ENCODE measurements at regions not wholly inside any gene's neighbourhood (a gene's known extent, or its start where the extent isn't known, plus 50 kb on each side); places are given as distances from the start of the nearest gene placed in this dataset.

DNA sequence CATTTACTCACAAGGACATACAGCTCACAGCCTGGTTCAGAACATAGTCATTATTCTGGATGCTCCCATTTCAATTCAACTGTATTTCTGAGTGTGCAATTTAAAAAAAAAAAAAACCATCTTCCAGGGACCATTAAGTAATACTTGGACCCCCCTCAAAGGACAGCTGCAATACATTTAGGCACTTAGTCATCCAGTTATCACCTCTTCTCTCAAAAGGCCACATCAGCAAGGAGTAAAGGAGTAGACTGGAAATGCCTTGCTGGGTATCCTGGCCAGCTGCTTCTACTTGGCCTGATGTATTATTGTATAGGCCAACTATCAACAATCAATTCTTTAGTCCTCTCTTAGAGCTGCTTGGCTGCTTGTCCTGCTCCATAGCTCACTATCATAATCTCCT, 211.4 kb upstream of the SETMAR start:
- H3K9me3 ChIP-seq: no peaks in the 10 kb centered on the region
- intact Hi-C loops (cut with DNase I; ENCODE audit: low total_unique reads): no loop called here
- no peaks in the 10 kb centered on the region for H3K27me3 ChIP-seq
- no peaks in the 10 kb centered on the region for H3K4me1 ChIP-seq
- no peaks in the 10 kb centered on the region for H3K36me3 ChIP-seq (ENCODE audit: low read depth, missing control alignments)
- H3K27ac ChIP-seq: no peak overlapping the region
- TF ChIP-seq, protein P1, sequence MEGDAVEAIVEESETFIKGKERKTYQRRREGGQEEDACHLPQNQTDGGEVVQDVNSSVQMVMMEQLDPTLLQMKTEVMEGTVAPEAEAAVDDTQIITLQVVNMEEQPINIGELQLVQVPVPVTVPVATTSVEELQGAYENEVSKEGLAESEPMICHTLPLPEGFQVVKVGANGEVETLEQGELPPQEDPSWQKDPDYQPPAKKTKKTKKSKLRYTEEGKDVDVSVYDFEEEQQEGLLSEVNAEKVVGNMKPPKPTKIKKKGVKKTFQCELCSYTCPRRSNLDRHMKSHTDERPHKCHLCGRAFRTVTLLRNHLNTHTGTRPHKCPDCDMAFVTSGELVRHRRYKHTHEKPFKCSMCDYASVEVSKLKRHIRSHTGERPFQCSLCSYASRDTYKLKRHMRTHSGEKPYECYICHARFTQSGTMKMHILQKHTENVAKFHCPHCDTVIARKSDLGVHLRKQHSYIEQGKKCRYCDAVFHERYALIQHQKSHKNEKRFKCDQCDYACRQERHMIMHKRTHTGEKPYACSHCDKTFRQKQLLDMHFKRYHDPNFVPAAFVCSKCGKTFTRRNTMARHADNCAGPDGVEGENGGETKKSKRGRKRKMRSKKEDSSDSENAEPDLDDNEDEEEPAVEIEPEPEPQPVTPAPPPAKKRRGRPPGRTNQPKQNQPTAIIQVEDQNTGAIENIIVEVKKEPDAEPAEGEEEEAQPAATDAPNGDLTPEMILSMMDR (IDR thresholded peaks at IDR 0.05): no peak
- TF ChIP-seq POLR2A (IDR thresholded peaks at IDR 0.05): no peak
- DNase-seq: no peak
- no peak overlapping the region for H3K4me3 ChIP-seq

DNA sequence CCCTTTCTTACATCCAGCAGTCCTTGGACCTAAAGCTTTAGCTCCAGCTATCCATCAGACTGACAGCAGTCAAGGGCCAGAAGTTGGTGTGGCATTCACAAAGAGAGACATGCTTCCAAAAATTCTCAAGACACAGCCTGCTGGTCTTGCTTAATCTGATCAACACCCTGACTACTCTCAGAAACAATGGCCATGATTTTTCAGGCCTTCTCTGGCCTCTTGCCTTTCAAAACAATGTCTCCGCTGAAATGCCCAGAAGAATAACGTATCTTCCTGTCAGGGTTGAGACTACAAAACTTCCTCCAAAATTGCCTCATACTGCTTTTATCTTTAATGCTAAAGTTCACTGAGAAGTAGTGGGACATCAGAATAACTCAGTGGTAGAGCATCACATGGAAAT, 205.4 kb upstream of the SETMAR start:
- DNase-seq: no peak
- no peak overlapping the region for H3K4me3 ChIP-seq
- WGBS, 2 donors: 73 to 78% methylated on average over 2 of the region's 2 CpGs
- no peaks in the 10 kb centered on the region for H3K36me3 ChIP-seq (ENCODE audit: low read depth, missing control alignments)
- no peaks in the 10 kb centered on the region for H3K27me3 ChIP-seq
- H3K27ac ChIP-seq: no peak overlapping the region
- intact Hi-C loops (cut with DNase I; ENCODE audit: low total_unique reads): no loop called here
- H3K9me3 ChIP-seq: no peaks in the 10 kb centered on the region
- H3K4me1 ChIP-seq: no peaks in the 10 kb centered on the region
- TF ChIP-seq, protein P1 (IDR thresholded peaks at IDR 0.05): no peak
- TF ChIP-seq POLR2A (IDR thresholded peaks at IDR 0.05): no peak

DNA sequence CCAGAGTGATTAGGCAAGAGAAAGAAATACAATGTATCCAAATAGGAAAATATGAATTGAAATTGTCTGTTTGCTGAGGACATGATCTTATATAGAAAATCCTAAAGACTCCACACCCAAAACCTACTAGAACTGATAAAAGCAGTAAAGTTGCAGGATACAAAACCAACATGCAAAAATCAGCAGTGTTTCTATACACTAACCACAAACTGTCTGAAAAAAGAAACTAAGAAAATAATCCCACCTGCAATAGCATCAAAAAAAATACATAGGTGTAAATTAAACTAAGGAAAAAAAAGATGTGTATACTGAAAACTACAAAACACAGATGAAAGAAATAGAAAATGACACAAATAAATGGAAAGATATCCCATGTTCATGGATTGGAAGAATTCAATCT, 203.6 kb upstream of the SETMAR start:
- H3K9me3 ChIP-seq: no peaks in the 10 kb centered on the region
- intact Hi-C loops (cut with DNase I; ENCODE audit: low total_unique reads): no loop called here

DNA sequence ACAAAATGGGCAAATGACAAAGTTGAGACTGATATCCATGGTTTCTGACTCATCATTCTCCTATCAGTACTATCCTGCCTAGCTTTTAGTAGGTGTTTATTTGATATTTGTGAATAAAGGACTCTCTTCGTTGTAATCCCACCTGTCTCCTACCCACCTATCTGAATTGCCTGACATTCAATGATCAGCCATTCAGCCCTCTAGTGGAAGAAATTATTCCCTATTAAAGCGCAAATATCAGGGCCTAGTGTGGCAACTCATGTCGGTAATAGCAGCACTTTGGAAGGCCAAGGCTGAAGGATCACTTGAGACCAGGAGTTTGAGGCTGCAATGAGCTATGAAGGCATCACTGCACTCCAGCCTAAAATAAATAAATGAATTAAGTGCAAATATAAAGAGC, 195.7 kb upstream of the SETMAR start:
- 62 to 65% methylated on average over 3 of the region's 3 CpGs for WGBS, 2 donors
- no peak for DNase-seq
- intact Hi-C loops (cut with DNase I; ENCODE audit: low total_unique reads): no loop called here
- Histone ChIP-seq H3K36me3 (ENCODE audit: low read depth, missing control alignments) (no peaks in the 10 kb centered on the region), H3K27me3 (no peaks in the 10 kb centered on the region), H3K4me1 (no peaks in the 10 kb centered on the region), H3K4me3 (no peak overlapping the region), H3K27ac (no peak overlapping the region), H3K9me3 (no peaks in the 10 kb centered on the region)
- TF ChIP-seq, protein P1 (IDR thresholded peaks at IDR 0.05): no peak
- no peak for TF ChIP-seq POLR2A (IDR thresholded peaks at IDR 0.05)

More for the DNA sequence above, 203.6 kb upstream of the SETMAR start:
- no peak overlapping the region for H3K27ac ChIP-seq
- no peaks in the 10 kb centered on the region for H3K4me1 ChIP-seq
- no peak for DNase-seq
- H3K4me3 ChIP-seq: no peak overlapping the region
- no peak for TF ChIP-seq POLR2A (IDR thresholded peaks at IDR 0.05)
- TF ChIP-seq, protein P1 (IDR thresholded peaks at IDR 0.05): no peak
- no peaks in the 10 kb centered on the region for H3K36me3 ChIP-seq (ENCODE audit: low read depth, missing control alignments)
- no peaks in the 10 kb centered on the region for H3K27me3 ChIP-seq

DNA sequence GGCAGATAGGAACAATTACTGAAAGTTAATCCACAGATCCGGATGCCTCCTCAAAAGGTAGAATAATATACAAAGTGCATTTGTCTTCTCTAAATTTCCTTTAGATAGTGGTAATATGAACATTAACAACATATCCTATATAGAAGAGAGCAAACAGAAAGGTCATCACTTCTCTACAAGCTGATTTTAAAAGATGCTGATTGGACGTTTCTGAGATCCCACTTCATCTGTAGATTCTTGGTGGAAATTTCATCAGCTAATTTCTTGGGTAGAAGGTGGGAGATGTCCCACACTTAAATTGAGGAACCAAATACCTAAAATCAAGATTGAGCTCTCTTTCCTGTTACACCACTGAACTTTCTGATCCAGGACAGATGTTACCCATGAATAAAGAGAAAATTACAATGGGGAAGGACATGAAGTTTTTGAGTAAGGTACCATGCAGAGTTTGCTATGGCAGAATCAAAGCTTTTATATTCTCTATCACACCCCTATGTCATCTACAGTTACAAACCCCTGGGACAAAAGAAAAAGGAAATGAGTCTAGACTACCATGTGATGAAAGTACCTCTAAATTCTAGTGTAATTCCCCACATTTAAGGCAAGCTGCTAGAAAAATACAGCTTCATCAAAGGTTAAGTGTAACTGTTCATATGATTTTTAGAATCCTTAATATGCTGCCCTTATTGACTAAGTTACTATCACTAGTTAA, 189.2 kb upstream of the SETMAR start:
- Histone ChIP-seq H3K36me3 (ENCODE audit: low read depth, missing control alignments) (no peaks in the 10 kb centered on the region), H3K4me3 (no peak overlapping the region), H3K4me1 (no peaks in the 10 kb centered on the region), H3K27ac (no peak overlapping the region), H3K27me3 (no peaks in the 10 kb centered on the region), H3K9me3 (no peaks in the 10 kb centered on the region)
- no peak for DNase-seq
- 63 to 74% methylated on average over 2 of the region's 2 CpGs for WGBS, 2 donors
- no peak for TF ChIP-seq POLR2A (IDR thresholded peaks at IDR 0.05)
- TF ChIP-seq, protein P1 (IDR thresholded peaks at IDR 0.05): no peak
- intact Hi-C loops (cut with DNase I; ENCODE audit: low total_unique reads): no loop called here

Data from testis (tissue), 2 donors.